Endothelial cell of umbilical vein (primary cell): ENCODE measurements at regions not wholly inside any gene's neighbourhood (a gene's known extent, or its start where the extent isn't known, plus 50 kb on each side); places are given as distances from the start of the nearest gene placed in this dataset.
"Not testable (repeated sequence)": the region's sequence is repeated elsewhere in the genome, so short reads cannot be mapped to it uniquely, and the experiment has no call there.

Experiments
- BruUV-seq: library from RNA; stranded (reverse); fragments of 400-500 nt; replicated peaks from 2 replicates; lab custom pipeline; 2021; lab: Mats Ljungman, UMichigan
- CTCF ChIA-PET: fragments of 300-600, 350-600 bp; sonication (Branson Sonifier 250); formaldehyde crosslinking; loops from one replicate; lab custom pipeline; 2021; ENCODE audit warnings: antibody characterized with exemption, inconsistent platforms; lab: Charles Lee
- POLR2A ChIA-PET: fragments of 300-600, 350-600 bp; sonication (Branson Sonifier 250); formaldehyde crosslinking; loops from one replicate; lab custom pipeline; 2021; ENCODE audit warnings: antibody characterized with exemption, inconsistent platforms; lab: Charles Lee
- DNase-seq: peaks from one replicate; pipeline ENCODE4 v3.0.0-alpha.2; 2011; ENCODE audit warnings: low read depth, low spot score
- FAIRE-seq: peaks from 2 replicates; lab custom pipeline; 2011; peaks lifted over from hg19 to GRCh38; lab: Jason Lieb, UNC
- H2AFZ ChIP-seq: 2 replicates; pipeline ENCODE4 v1.6.0; 2012; ENCODE audit warnings: low read depth, low read length, control low read depth, inconsistent platforms
- H3K27ac ChIP-seq: 2 replicates; pipeline ENCODE4 v1.5.1; 2011; ENCODE audit warnings: low read depth, mild to moderate bottlenecking, control low read depth, low read length, moderate library complexity; ENCODE audit not compliant: insufficient read depth
- H3K27me3 ChIP-seq, 2 experiments: 2 replicates each; pipeline versions ENCODE4 v1.6.0 to v1.6.1; 2011; ENCODE audit warnings: low read length in 2 of 2, mixed read lengths in 1 of 2; ENCODE audit not compliant: control insufficient read depth in 2 of 2, insufficient read depth in 2 of 2
- H3K36me3 ChIP-seq, 2 experiments: 2 replicates in 1 of 2; 3 replicates in 1 of 2; pipeline ENCODE4 v1.5.1; 2011; ENCODE audit warnings: low read length in 2 of 2, mild to moderate bottlenecking in 1 of 2, moderate library complexity in 1 of 2; ENCODE audit not compliant: control insufficient read depth in 2 of 2, insufficient read depth in 2 of 2; ENCODE audit errors: extremely low read depth in 1 of 2
- H3K4me1 ChIP-seq: 3 replicates; pipeline ENCODE4 v1.5.1; 2011; ENCODE audit warnings: mild to moderate bottlenecking, low read length; ENCODE audit not compliant: control insufficient read depth, insufficient read depth; ENCODE audit errors: extremely low read depth
- H3K4me2 ChIP-seq: 2 replicates; pipeline ENCODE4 v1.6.1; 2011; ENCODE audit warnings: low read length, control low read depth, mixed read lengths; ENCODE audit not compliant: insufficient read depth
- H3K4me3 ChIP-seq, 3 experiments: fragments of 200-600 bp in 1 of 3; sonication (generic), shearing (Covaris generic) in 1 of 3; replicated peaks in 1 of 3; 2 replicates each; pipeline ENCODE4 v1.5.1; 2011 to 2016; ENCODE audit warnings: control low read depth in 3 of 3, low read length in 3 of 3, mild to moderate bottlenecking in 2 of 3, inconsistent platforms in 1 of 3, low read depth in 1 of 3, moderate library complexity in 1 of 3; ENCODE audit not compliant: insufficient read depth in 1 of 3
- H3K79me2 ChIP-seq: 2 replicates; pipeline ENCODE4 v1.6.0; 2012; ENCODE audit warnings: low read length, inconsistent platforms; ENCODE audit not compliant: control insufficient read depth, insufficient read depth
- H3K9ac ChIP-seq: replicated peaks from 2 replicates; pipeline ENCODE3; 2011; ENCODE audit warnings: low read length, control low read depth; ENCODE audit not compliant: insufficient read depth; ENCODE audit errors: extremely low read depth
- H3K9me1 ChIP-seq: replicated peaks from 3 replicates; pipeline ENCODE4 v1.6.0; 2011; ENCODE audit warnings: mild to moderate bottlenecking, low read length; ENCODE audit not compliant: control insufficient read depth, insufficient read depth; ENCODE audit errors: extremely low read depth
- H3K9me3 ChIP-seq: replicated peaks from 2 replicates; pipeline ENCODE4 v1.5.1; 2012; ENCODE audit warnings: low read length, inconsistent platforms; ENCODE audit not compliant: control insufficient read depth, insufficient read depth
- H4K20me1 ChIP-seq: replicated peaks from 2 replicates; pipeline ENCODE3; 2011; ENCODE audit warnings: mild to moderate bottlenecking, low read length; ENCODE audit not compliant: control insufficient read depth, insufficient read depth; ENCODE audit errors: extremely low read depth
- EZH2 ChIP-seq: IDR thresholded peaks from 2 replicates; pipeline ENCODE4 v1.6.1; 2012; ENCODE audit warnings: borderline replicate concordance, low read depth, mild to moderate bottlenecking, moderate library complexity, low read length, inconsistent platforms; ENCODE audit not compliant: severe bottlenecking
- FOS ChIP-seq: IDR thresholded peaks from 2 replicates; pipeline ENCODE4 v1.6.1; 2011; ENCODE audit warnings: mild to moderate bottlenecking, low read length, moderate library complexity, borderline replicate concordance; ENCODE audit not compliant: insufficient read depth
- GATA2 ChIP-seq: IDR thresholded peaks from 2 replicates; pipeline ENCODE4 v1.7.0; 2011; ENCODE audit warnings: low read depth, mild to moderate bottlenecking, moderate library complexity, mixed read lengths, low read length; ENCODE audit not compliant: insufficient read length, insufficient read depth
- JUN ChIP-seq: IDR thresholded peaks from 2 replicates; pipeline ENCODE4 v1.6.1; 2011; ENCODE audit warnings: borderline replicate concordance, low read depth; ENCODE audit not compliant: insufficient read length, insufficient read depth
- MYC ChIP-seq: IDR thresholded peaks from one replicate; pipeline ENCODE4 v1.6.1; 2011; ENCODE audit warnings: mild to moderate bottlenecking, low read depth, low read length
- POLR2A ChIP-seq: IDR thresholded peaks from 2 replicates; pipeline ENCODE4 v1.6.1; 2012; ENCODE audit warnings: low read depth, mild to moderate bottlenecking, control low read depth, low read length
- POLR2AphosphoS5 ChIP-seq: IDR thresholded peaks from 2 replicates; pipeline ENCODE4 v1.6.1; 2012; ENCODE audit warnings: low read depth, mild to moderate bottlenecking, control low read depth, low read length, moderate library complexity; ENCODE audit not compliant: insufficient read depth
- dilution Hi-C: fragments of 300-500 bp; cut with MboI; formaldehyde crosslinking; loops from one replicate; pipeline ENCODE4 v1.15.0; 2019; ENCODE audit warnings: low sequenced_read_pairs; ENCODE audit not compliant: extremely low pct_ligation_motif_present
- intact Hi-C: fragments of 100-400 bp; cut with micrococcal nuclease; formaldehyde crosslinking; loops from one replicate; pipeline ENCODE4 v1.10.0; 2022
- TF ChIP-seq, protein P1 (sequence below), 2 donors: IDR thresholded peaks; 1 replicate in 1 of 2; 2 replicates in 1 of 2; pipeline ENCODE4 v1.5.1; 2011; ENCODE audit warnings: low read length in 2 of 2, mild to moderate bottlenecking in 2 of 2, moderate library complexity in 2 of 2, control low read depth in 1 of 2, inconsistent platforms in 1 of 2, low read depth in 1 of 2; ENCODE audit not compliant: insufficient read depth in 1 of 2; ENCODE audit errors: extremely low read depth in 1 of 2
- TF ChIP-seq, protein P2 (sequence below): IDR thresholded peaks from 2 replicates; pipeline ENCODE4 v1.6.1; 2011; ENCODE audit not compliant: insufficient read depth, insufficient read length

DNA sequence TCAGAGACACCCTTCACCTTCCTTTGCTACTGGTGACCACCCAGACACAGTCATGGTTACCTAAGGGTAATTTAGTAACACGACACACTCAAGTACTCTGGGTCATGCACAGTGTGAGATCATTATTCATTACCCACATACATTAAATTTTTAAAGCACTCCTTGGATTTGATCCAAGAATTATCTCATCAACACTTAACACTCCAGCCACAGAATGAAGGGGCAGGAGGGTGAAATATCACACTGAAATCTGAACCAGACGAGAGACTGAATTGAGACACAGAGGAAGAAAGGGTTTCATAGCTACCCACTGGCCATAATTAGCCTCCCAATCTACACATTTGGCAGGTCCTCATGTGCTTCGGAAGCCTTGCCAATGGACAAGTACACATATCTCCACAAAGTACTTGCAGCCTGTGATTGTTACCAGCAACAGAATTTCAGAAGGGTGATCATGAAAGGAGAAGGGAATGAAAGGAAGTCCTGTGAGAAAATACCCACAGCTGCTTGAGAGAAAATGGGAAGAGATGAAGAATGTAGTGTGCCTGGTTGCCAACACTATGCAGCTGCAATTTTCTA, 189.3 kb downstream of the POLR1F start:
- Histone ChIP-seq H3K79me2 (no peaks in the 10 kb centered on the region), H3K4me2 (no peak overlapping the region), H3K9me1 (no peaks in the 10 kb centered on the region), H3K9ac (no peak overlapping the region), H3K27me3 (no peaks in the 10 kb centered on the region), H3K4me3 (no peak overlapping the region), H3K9me3 (no peaks in the 10 kb centered on the region), H4K20me1 (no peaks in the 10 kb centered on the region), H2AFZ (no peak overlapping the region), H3K36me3 (no peaks in the 10 kb centered on the region), H3K27ac (no peak overlapping the region), H3K4me1 (no peaks in the 10 kb centered on the region)
- intact Hi-C loops, result no loop called here
- ChIA-PET POLR2A (no interaction called here), CTCF (no interaction called here)
- no TSS peak for BruUV-seq
- FAIRE-seq (no peak), DNase-seq (no peak)
- TF ChIP-seq, protein P1, sequence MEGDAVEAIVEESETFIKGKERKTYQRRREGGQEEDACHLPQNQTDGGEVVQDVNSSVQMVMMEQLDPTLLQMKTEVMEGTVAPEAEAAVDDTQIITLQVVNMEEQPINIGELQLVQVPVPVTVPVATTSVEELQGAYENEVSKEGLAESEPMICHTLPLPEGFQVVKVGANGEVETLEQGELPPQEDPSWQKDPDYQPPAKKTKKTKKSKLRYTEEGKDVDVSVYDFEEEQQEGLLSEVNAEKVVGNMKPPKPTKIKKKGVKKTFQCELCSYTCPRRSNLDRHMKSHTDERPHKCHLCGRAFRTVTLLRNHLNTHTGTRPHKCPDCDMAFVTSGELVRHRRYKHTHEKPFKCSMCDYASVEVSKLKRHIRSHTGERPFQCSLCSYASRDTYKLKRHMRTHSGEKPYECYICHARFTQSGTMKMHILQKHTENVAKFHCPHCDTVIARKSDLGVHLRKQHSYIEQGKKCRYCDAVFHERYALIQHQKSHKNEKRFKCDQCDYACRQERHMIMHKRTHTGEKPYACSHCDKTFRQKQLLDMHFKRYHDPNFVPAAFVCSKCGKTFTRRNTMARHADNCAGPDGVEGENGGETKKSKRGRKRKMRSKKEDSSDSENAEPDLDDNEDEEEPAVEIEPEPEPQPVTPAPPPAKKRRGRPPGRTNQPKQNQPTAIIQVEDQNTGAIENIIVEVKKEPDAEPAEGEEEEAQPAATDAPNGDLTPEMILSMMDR (IDR thresholded peaks at IDR 0.05; ENCODE audit: extremely low read depth in 1 of 2, insufficient read depth in 1 of 2, low read depth in 1 of 2, low read length in 2 of 2), result no peak
- TF ChIP-seq POLR2A (no peak), MYC (no peak), EZH2 (no peak), FOS (no peak), POLR2AphosphoS5 (no peak), JUN (no peak), GATA2 (no peak)
- TF ChIP-seq, protein P2, sequence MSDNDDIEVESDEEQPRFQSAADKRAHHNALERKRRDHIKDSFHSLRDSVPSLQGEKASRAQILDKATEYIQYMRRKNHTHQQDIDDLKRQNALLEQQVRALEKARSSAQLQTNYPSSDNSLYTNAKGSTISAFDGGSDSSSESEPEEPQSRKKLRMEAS, result no peak
- dilution Hi-C loops, result no loop called here

DNA sequence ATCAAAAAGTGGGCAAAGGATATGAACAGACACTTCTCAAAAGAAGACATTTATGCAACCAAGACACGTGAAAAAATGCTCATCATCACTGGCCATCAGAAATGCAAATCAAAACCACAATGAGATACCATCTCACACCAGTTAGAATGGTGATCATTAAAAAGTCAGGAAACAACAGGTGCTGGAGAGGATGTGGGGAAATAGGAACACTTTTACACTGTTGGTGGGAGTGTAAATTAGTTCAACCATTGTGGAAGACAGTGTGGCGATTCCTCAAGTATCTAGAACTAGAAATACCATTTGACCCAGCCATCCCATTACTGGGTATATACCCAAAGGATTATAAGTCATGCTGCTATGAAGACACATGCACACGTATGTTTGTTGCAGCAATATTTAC, 191.3 kb downstream of the POLR1F start:
- POLR2A ChIA-PET, H3K4me1 ChIP-seq, H3K9me1 ChIP-seq, intact Hi-C loops, H2AFZ ChIP-seq, H3K9ac ChIP-seq, H3K27me3 ChIP-seq, H3K79me2 ChIP-seq, H3K4me3 ChIP-seq, H4K20me1 ChIP-seq, CTCF ChIA-PET, FAIRE-seq, H3K36me3 ChIP-seq, H3K4me2 ChIP-seq, H3K9me3 ChIP-seq, DNase-seq, H3K27ac ChIP-seq, BruUV-seq, dilution Hi-C loops: not testable (repeated sequence)
